Ramos (cell line): ENCODE measurements at regions not wholly inside any gene's neighbourhood (a gene's known extent, or its start where the extent isn't known, plus 50 kb on each side); places are given as distances from the start of the nearest gene placed in this dataset.

ENCODE experiments used
- in situ Hi-C: fragments of 300-500 bp; cut with MboI; formaldehyde crosslinking; loops from one replicate; pipeline ENCODE4 v1.14.3; 2022; ENCODE audit warnings: low sequenced_read_pairs; ENCODE audit not compliant: unreplicated experiment

DNA sequence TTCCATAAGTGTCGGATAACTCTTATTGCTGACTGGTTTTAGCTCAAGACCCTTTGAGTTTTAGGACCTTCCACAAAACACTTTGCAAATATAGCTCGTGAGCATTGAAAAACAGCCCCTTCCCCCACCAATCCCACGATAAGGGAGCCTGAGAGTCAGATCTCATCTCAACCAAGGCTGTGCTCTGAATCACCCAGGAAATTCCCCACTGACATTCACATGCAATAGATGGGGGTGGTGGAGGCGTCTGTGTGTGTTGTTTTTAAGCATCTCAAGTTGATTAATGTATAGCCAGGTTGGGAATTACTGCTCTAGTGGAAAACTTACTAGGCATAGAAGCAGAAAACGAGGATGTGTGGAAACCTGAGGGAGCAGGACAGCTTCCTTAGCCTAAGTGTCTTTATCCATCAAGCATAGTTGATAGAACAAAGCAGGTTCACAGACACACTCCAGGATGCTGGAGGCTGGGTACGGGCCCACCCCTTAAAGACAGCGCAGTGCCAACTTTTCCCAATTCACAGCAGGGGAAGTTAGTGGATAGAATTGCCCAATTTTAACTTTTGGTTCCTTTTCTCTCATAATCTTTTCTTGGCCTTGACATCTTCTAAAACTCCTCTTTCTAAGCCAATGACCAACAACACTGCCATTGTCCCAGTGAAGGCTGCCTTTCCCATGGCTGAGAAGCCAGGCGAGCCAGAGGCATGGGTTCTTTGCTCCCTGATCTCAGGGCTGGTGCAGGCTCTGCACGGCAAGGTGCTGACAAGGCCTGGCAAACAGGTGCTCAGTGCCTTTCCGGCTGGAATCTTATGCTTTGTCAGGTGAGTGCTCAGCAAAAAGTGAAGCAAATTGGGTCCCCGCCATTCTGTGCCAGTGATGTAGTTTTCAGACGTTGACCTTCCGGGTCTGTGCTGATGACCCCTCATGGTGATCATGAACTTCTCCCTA lies 98.5 kb upstream of the INSIG1 start:
- in situ Hi-C loops: no loop called here

DNA sequence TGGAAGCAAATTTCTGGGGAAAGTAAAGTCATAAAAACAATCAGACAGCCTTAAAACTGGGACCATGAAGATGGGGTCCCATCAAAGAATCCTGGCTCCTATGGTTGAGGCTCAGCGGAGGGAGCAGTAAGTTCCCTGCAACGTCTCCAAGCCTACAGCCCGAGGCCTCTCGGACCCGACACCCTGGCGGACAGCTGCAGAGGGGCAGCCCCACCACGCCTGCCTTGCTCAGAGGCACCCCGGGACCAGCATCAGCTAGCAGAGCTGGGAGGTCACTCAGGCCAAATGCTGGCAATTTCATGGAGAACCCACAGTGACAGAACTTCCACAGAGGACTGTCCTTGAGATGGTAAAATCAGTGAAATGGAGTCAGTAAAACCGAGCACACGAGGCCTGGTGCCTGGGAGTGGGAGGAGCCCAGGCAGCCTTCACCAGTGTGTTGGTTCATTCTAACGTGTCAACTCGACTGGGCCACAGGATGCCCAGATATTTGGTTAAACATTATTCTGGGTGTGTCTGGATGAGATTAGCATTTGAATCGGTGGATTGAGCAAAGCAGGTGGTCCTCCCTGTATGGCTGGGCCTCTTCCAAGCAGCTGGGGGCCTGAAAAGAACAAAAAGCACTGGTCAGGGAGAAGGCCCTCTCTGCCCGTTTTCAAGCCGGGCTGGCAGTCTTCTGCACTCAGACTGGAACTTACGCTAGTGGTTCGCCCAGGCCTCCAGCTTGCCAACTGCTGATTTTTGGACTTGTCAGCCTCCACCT lies 96.2 kb upstream of the INSIG1 start:
- in situ Hi-C loops: loop anchor here (5.0 kb wide), 1 partner anchor 96 kb away; the partner anchor contains the start of gene INSIG1

DNA sequence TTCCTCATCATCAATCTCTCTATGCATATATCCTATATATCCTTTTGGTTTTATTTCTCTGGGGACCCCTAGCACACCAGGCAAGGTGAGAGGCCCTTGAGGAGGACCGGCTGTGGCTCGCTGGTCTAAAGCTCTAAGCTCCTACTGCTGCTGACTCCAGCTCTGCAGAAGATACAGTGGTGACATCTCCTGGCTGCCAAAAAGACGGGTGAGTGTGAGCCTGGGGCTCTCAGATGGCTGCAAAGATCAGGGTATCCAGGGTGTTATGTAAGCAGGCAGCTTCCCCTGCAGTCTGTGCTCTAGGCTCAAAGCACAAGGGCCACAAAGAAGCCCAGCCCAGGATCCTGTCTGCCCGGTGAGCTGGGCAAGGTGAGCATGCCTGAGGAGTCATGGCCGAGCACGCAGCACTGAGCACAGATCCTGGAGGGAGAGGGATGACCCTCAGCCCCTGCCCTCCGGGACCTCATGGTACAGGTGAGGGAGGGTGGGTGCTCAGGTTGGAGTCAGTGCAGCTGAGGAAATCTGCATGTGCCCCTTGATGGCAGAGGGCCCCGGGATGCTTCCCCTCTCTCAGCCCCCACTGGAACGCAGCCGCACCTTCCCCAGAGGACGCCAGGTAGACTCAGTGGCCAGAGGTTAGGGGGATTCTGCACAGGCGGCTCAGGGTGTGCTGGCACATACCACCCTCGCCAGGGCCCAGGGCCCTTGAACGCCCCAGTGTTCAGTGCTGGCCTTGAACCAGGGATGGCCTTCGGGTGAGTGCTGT lies 95.4 kb upstream of the INSIG1 start:
- in situ Hi-C loops: loop anchor here (5.0 kb wide), 1 partner anchor 95 kb away; the partner anchor contains the start of gene INSIG1

DNA sequence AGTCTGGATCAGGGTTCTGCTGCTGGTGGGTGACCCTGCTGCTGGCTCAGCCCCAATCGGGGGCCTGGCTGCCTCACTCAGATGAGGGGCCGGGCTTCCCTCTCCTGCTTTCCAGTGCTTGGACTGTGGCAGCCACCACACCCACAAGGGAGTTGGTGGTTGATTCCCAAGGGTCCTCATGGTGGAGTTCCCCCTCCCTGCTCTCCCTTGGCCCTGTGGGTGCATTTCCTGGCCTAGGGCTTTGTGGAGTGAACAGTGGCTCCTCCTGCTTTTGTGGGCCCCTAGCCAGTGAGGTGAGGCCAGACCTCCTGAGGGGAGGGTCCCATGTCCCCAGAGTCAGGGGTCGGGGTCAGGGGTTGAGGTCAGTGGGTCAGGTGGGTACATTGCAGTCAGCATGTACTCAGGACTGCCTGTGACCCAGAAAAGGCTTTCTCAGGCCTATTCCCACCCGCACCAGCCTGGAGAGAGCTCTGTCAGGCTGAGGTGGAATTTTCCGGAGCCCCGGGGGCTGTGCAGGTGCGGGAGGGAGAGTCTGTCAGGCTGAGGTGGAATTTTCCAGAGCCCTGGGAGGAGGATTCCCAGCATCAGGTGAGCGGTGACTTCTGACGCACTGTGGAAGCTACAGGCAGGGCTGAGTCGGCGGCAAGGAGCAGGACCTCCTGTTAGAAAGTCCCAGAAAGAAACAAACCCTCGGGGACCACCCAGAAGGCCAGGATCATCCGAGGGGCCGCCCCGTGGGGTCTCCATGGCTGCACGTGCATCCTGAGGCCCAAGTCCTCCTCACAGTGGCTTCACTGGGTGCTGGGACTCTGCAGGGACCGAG lies 94.4 kb upstream of the INSIG1 start:
- in situ Hi-C loops: loop anchor here (5.0 kb wide), 1 partner anchor 94 kb away; the partner anchor contains the start of gene INSIG1

DNA sequence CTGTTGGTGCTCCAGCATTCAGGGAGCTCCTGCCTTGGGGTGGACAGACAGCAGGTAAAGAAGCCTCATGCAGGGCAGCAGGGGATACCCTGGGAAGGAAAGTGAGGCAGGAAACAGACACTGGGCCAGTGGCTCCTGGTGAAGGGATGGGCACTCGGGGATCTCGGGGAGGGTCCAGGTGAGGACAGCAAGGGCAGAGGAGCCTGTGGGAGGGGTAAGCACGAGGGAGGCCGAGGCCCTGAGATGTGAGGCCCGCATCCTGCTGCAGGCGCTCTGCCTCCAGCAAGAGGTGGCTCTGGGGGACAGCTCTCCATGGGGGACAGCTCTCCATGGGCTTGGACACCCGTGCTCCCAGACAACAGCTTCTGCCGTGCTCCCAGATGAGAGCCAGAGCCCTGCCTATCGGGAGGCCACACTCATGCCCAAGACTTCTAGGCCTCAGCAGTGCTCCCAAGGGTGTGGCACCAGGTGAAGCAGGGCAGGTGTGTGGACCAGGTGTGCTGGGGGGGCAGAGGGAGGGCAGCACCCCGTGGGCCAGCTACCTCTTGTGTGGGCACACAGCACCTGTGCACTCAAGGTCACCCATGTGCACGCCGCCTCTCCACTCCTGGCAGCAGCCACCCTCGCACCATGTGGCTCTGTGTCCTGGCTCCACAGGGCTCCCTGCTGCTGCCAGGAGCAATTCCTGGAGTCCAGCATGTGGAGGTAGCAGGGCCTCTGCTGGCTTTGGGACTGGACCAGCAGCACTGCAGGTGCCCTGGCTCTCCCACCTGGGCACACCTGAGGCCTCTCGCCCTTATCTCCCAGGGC lies 93.6 kb upstream of the INSIG1 start:
- in situ Hi-C loops: loop anchor here (5.0 kb wide), 1 partner anchor 93 kb away; the partner anchor contains the start of gene INSIG1

DNA sequence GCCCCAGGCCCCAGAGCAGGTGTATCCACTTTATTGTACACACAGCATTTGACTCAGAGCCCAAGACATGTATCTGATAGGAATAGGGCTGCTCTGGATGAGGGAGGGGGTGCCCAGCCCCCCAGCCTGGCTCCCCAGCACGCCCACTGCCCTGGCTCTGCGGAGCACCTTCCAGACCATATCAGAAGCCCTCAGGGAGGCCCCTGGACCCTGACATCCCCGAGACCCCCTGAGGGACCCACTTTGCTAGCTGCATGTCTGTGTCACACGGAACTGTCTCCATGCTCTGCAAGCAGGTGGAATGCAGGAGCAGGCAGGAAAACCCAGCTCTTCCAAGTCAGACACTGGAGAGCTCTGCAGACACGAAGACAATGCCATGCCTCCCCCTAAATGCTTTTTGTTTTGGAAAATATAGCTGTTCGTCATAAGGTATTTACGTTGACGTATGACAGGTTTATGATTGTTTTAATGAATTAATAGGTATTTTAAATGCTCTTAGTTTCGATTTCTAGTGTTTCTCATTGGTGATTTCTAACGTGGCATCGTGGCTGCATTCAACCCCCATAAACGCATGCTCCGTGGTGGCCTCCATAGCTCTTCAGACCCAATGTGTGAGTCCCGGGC lies 92.8 kb upstream of the INSIG1 start:
- in situ Hi-C loops: loop anchor here (5.0 kb wide), 1 partner anchor 92 kb away; the partner anchor contains the start of gene INSIG1

DNA sequence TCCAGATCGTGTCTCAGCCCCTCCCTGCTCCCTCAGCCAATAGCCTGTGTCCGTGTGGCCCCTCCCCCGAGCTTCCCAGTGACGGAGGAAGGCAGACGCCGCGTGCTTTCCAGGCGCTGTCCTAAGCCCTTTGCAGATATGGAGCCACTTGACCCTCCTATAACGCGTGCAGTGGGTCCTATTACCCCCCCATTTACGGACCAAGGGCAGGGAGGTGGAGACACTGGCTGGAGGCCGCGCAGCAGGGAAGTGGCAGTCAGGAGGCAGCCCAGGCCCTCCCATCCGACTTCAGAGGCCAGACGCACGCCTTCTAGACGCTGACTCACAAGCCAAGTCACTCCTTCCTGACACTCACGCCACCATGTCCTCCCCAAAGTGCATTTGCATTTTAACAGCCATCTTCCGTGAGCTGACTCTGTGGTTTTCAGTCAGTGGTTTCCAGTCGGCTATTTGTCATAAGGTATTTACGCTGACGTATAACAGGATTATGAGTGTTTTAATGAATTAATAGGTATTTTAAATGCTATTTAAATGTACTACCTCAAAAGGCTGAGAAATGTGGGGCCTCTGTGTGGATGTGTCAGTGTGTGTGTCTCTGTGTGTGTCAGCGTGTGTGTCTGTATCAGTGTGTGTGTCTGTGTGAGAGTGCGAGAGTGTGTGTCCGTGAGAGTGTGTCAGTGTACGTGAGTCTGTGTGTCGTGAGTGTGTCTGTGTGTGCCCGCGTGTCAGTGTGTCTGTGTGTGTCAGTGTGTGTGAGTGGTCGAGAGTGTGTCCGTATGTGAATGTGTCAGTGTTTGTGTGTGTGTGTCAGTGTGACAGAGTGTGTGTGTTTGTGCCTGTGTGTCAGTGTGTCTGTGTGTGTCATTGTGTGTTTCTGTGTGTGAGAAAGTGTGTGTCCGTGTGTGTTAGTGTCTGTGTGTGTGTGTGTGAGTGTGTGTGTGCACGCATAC lies 92.0 kb upstream of the INSIG1 start:
- in situ Hi-C loops: no loop called here

DNA sequence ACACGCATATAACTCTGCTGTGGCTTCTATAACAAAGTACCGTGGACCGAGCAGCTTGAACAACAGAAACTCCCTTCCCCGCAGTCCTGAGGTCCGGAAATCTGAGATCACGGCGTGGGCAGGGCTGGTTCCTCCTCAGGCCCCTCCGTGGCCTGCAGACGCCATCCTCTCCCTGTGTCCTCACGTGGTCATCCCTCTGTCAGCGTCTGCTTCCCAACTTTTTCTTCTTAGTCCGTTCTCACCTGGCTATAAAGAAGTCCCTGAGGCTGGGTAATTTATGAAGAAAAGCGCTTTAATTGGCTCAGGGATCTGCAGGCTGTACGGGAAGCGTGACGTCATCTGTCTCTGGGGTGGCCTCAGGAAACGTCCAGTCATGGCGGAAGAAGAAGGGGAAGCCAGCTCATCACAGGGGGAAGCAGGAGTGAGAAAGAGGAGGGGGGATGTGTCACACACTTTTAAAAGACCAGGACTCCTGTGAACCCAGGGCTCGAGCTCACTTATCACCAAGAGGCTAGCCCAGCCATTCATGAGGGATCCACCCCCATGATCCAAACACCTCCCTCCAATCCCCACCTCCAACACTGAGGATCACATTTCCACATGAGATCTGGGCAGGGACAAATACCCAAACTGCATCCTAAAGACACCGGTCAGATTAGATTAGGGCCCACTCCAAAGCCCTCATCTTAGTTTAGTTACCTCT lies 91.2 kb upstream of the INSIG1 start:
- in situ Hi-C loops: no loop called here

DNA sequence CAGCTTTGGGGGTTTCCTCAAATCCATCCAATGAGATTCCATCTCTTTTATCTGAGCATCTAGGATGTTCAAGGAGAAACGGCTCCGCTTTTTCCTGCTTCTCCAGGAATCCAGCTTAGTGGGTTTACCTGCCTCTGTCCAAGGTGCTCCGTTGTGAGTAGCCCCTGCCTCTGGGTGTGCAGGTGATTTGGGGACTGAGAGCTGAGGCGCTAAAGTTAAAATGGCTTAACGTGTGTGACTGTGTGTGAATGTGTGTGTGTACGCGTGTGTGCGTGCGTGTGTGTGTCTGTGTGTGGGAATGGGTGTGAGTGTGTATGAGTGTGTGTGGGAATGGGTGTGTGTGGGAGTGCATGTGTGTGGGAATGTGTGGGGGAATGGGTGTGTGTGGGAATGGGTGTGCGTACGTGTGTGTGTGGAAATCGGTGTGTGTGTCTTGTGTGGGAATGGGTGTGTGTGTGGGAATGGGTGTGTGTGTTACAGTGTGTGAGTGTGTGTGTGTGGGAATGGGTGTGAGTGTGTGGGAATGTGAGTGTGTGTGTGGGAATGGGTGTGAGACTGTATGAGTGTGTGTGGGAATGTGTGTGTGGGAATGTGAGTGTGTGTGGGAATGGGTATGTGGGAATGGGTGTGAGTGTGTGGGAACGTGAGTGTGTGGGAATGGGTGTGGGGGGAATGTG lies 90.2 kb upstream of the INSIG1 start:
- in situ Hi-C loops: no loop called here

DNA sequence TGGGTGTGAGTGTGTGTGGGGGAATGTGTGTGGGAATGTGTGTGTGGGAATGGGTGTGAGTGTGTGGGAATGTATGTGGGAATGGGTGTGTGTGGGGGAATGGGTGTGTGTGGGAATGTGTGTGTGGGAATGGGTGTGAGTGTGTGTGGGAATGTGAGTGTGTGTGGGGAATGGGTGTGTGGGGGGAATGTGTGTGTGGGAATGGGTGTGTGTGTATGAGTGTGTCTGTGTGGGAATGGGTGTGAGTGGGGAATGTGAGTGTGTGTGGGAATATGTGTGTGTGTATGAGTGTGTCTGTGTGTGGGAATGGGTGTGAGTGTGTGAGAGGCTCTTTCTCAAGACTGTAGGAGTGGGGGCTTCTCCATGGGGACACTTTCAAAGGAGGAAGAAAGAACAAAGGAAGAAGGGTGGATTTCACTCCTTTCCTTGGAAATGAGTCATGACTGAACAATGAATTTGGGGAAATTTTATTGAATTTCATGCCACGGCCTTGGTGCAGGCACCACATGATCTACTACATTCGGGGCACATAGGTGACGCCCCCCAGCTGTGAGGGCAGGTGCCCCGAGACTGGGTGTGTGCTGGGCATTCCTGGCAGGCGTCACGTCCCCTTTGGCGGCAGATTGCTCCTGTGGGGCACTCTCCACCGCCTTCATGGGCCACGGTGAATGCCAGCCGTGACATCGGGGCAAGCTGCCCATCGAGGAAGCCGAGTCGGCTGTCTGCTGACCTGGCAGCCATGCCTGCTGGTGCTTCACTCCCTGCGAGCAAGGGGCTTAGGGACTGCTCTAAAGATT lies 88.8 kb upstream of the INSIG1 start:
- in situ Hi-C loops: no loop called here

DNA sequence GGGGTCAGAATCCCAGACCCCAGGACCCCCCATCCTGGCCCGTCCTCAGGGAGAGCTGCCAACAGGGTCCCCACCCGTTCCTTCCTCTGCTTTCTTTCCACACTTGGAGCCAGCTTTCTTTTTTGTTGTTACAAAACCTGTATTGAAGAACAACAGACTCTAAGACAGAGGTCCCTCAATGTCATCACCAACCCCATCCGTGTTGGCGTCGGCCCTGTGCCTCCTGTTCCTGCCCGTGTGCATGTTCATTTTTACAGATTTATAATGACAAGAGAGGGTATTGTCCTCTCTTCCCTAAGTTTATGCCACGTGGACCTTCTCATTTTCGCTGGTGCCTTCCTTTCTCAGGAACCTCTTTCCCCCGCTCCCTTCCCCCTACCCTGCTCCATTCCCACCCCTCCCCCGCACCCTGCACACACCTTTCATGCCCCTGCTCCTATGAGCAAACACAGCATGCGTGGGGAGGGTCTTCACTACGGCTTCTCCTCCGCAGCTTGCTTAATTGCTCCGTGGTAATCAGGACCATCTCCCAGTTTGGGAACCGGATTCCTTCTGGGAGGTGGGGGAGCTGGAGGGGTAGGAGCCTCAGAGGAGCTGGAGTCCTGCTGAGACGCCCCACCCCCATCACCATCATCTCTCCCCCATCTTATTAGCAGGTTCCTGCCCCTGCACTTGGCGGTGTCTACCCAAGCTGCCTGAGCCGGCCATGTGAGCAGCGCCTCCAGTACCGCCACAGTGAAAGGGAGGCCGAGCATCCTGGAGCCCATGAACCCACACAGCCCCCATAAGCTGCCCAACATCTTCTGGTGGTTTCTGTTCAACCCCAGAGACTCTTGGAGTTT lies 88.0 kb upstream of the INSIG1 start:
- in situ Hi-C loops: no loop called here

DNA sequence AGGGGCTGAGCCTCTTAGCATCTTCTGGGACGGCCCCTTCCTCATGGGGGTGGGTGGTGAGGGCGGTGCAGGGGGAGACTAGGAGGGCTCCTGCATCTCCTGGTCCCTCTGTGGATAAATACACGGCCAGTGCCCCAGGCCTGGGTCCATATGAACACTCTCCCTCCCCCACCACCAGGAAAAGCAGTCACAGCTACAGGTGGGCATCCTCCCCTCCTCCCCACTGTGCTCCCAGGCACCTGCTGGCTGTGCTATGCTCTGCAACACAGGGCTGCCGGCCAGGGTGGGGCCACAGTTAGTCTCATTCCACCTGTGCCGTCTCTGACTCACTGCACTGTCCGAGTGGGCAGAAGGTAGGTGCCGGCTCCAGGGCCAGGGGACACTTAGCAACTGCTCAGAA lies 87.3 kb upstream of the INSIG1 start:
- in situ Hi-C loops: no loop called here

DNA sequence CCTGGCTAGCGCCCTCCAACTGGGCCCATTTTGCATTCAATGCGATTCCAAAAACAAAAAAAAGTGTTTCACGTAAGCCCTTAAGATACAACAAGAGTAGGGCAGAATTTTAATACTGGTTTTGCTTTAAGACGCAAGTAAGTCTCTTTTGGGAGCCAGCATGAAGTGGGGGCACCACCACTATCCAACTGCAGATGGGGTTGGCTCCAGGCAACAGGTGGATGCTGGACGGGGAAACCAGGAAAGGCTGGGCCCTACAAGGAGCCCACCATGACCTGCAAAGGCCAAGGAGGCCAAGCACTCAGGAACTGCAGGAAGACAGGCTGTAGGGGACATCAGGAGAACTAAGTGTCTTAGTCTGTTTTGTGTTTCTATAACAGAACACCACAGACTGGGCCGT lies 86.5 kb upstream of the INSIG1 start:
- in situ Hi-C loops: no loop called here

DNA sequence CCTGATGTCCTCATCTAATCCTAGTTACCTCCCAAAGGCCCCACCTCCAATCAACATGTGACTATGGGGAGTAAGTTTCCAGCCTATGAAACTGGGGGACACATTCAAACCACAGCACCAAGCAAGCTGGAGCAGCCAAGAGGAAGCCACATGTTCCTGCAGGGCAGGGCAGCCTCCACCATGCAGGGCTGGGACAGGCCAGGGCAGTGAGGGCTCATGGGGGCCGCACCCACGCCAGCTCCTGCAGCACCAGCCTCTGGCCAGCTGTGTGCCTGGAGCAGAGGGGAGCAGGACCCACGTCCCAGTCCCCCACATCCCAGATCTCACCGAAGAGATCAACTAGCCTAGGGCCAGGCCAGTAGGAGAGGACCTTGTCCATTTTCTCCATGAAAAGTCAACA lies 85.9 kb upstream of the INSIG1 start:
- in situ Hi-C loops: no loop called here
